GM21529 (cell line): ENCODE measurements at regions not wholly inside any gene's neighbourhood (a gene's known extent, or its start where the extent isn't known, plus 50 kb on each side); places are given as distances from the start of the nearest gene placed in this dataset.

Source experiments
- ATAC-seq: cut with Tn5 transposase; IDR thresholded peaks from one replicate; pipeline ENCODE4 v1.9.1; 2021; ENCODE audit not compliant: unreplicated experiment

DNA sequence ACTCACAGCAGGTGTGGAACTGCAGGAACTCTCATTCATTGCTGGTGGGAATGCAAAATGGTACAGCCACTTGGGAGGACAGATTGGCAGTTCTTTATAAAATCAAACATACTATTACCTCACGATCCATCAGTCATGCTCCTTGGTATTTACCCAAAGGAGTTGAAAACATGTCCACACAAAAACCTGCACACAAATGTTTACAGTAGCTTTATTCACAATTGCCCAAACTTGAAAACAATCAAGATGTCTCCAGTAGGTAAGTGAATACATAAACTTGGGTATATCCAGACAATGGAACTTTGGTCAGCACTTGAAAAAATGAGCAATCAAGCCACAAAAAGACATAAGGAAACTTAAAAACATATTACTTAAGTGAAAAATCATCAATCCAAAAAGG, 215.5 kb downstream of the IRX1 start:
- no peak for ATAC-seq

DNA sequence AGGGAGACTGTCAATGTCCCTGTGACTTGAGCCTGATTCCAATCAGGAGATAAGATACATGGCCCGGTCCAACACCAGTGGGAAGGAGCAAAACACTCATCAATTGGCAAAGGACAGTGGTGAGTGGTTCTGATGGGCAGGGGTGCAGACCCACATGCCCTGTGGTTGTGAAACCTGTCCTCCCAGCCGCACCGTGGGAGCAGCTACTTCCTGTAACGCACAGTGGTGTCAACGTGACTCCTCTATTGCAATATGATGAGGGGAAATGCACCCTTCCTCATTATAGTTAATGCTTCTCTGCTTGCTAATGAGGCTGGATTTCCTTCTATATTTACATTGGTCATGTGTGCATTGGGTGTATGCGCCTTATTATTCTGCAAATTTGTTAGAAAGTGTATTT, 223.0 kb downstream of the IRX1 start:
- no peak for ATAC-seq

DNA sequence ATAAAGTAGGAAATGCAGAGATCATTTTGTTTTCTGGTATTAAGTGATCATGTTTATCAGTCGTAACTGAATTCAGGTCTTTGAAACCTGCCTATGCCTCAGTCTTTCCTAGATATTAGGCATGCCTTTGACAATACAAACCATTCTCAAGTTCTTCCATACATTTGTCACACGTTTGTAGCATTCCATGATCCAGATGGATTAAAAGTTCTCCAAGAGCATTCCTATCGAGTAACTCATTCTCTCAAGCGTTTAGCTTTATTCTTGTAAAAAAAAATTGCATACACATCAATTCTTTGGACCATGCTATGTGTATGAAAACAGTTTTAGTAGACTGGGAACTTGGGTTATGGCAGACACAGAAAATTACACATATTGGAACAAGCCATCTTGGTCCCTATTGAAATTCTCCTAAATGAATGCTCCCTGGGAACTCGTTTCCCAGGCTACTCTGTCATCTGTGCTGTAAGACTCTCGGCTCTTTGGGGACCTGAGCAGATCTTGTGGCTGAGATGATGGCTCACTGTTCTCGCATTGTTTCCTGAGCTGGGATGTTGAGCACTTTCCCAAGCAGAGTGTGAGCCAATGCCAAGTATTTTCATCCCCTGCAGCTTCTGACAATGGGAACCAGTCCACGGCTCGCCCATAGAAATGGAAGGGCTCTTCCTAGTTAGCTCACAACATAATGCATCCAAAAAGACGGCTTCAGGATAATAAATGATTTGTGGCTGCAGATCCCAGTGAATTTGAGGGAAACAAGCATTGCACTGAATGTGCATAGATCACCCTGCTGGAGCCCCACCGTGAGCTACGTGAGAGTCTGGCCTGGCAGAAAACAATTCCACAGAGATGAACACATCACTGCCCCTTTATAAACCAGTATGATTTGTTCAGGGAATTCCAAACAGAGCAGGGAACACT, 230.2 kb downstream of the IRX1 start:
- no peak for ATAC-seq

- no peak for ATAC-seq
These were observed 232.0 kb downstream of the IRX1 start for GRCh38 chr5:3827624-3828023.

DNA sequence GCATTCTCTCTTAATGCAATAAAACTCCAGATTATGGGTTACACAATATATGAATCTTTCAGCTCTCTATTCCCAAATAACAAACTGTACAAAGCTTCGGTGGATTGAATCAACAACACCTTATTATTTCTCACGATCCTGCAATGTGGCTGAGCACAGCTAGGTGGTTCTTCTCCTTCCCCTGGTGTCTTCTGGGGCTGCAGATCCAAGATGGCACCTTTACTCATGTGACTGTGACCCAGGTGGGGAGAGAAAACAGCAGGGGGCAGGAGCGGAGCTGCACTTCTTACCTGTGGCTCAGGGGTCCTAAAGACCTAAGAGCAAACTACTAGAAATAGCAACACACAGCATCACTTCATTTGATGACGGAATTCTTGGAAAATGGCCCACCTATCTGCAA, 233.1 kb downstream of the IRX1 start:
- ATAC-seq, result no peak

DNA sequence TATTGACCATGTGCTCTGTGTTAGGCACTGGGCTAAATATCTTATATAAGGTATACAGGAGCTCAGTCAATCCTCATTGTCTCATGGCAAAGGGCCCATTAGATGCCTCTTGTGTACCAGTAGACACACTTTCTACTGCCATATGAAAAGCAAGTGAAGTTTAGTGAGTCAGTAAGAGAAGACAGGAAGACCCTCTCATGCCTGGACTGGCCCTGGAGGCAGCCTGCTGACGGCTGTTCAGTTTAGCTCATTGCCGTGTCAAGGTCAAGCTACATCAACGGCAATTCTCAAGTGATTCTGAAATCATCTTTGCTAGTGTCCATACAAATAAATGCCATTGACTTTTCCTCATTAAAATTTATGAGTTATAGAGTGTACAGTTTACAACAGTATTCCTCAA, 237.9 kb downstream of the IRX1 start:
- ATAC-seq, result no peak

- no peak for ATAC-seq
These were observed 240.2 kb downstream of the IRX1 start for GRCh38 chr5:3835811-3836210.

DNA sequence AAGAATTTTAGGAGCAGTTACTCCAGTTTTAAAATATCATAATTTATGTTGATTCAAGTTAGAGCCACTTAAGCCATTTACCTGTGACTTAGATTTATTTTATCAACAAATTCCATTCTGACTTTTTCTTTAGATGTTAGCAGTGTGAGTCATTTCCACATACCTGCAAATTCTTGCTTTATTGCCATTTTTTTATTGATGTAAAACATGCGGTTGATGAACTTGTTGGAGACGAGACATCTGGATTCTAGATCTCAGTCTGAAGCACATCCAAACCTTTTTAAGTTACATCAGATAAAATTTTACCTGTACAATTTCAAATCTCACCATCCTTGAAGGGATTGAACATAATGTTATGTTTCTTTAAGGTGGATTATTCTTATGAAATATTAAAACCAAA, 240.9 kb downstream of the IRX1 start:
- no peak for ATAC-seq

DNA sequence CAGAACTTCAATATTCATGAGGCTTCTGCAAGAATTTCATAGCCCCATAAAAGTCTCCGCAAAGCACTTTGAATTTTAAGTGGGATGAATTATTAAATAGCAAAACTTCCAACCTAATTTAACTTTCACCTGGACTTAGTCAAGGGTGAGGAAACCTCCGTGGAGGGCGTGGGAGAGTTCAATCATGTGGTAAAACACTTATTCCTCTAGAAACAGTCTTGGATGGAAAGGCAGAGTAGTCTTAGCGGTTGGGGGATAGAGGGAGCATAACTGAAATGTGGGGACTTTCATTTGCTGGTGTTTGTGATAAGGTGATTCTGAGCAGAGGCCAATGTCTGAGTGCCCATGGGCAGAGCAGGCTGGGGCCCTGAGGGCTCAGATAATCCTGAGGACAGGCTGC, 241.9 kb downstream of the IRX1 start:
- ATAC-seq, result no peak

DNA sequence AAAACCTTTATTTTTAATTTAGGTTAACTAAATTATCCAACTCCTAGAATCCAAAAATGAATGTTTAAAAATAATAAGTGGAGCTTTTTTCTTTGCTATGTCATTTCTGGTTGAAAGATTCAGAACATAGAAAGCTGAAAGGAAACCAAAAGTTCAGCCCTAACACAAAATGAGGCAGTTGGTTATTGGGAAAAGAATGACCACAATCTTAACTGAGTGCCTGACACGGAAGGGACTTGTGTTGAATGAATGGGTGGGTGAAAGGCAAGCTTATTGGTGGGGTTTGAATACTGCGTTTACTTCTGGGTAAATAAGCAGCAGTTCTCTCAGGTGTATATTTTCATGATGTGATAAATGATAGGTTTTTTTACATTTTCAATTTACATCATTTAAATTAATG, 243.5 kb downstream of the IRX1 start:
- no peak for ATAC-seq

DNA sequence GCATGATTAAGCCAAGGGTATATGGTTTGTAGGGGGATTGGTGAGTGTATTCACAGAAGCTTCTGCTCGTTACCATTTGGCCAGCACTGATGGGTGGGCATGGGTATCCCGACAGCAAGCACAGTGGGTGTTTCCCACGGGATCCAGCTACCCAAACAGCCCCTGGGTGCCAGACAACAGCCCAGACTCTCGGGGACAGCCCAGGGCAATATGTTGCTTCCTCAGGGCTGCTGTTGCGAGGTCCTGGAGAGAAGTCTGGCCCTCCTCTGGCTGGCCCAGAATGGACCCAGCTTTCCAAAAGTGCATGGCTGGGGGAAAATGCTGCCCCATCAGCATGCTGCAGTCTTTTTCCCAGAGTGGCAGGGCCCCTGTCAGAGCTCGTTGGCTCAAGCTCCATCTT, 247.0 kb downstream of the IRX1 start:
- ATAC-seq, result no peak

DNA sequence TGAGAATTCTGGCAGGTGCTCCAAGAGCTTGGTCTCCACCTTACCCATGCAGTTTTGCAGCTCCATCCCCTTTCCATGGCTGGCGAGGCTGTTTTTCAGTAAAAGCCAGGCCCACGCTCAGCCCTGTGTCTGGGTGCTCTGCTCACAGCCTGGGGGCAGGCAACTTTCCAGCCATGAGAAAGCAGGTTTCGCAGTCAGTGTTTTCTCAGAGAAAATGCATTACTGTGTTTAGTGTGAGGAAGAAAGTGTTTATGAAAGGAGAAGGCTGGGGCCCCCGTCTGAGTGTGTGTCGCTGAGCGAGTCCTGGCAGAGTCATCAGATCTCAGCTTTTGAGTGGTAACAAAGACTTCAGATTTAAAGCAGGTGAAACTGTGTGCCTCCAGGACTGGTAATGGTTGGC, 248.1 kb downstream of the IRX1 start:
- ATAC-seq, result no peak

GRCh38 chr5:3844266-3844665, 248.6 kb downstream of the IRX1 start:
- ATAC-seq, result no peak

- ATAC-seq, result no peak
These were observed 249.6 kb downstream of the IRX1 start for GRCh38 chr5:3845230-3845629.

DNA sequence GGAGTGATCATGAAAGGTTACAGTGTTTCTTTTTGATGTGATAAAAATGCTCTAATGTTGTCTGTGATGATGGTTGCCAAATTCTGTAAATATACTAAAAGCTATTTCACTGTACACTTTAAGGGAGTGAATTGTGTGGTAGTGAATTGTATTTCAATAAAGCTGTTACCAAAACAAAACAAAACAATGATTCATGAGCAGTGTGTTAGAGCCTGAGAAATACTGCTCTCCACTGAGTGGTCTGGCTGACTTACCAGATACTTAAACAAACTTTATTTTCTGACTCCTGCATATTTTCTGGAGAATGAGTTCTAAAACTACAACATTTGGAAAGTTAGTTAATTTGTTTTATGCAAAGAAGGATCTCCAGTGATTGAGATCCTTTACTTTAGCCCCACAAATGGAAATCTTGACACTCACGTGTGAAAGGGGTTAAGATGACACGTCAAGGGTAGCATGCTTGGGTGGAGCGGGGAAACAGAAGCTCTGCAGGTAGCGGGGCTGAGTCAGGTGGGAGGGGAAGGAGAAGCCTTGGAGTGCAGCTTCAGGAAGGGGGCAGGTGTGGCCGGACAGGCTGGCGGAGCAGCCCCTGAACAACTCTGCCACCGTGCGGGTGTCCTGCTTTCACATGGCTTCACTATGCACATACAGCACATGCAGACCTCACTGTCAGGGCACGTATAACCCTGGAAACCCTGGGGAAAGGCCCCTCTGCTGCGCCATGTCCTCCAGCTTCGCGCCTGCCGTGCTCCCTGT, 256.7 kb downstream of the IRX1 start:
- ATAC-seq, result no peak

- ATAC-seq, result no peak
These were observed 257.7 kb downstream of the IRX1 start for GRCh38 chr5:3853362-3853761.

DNA sequence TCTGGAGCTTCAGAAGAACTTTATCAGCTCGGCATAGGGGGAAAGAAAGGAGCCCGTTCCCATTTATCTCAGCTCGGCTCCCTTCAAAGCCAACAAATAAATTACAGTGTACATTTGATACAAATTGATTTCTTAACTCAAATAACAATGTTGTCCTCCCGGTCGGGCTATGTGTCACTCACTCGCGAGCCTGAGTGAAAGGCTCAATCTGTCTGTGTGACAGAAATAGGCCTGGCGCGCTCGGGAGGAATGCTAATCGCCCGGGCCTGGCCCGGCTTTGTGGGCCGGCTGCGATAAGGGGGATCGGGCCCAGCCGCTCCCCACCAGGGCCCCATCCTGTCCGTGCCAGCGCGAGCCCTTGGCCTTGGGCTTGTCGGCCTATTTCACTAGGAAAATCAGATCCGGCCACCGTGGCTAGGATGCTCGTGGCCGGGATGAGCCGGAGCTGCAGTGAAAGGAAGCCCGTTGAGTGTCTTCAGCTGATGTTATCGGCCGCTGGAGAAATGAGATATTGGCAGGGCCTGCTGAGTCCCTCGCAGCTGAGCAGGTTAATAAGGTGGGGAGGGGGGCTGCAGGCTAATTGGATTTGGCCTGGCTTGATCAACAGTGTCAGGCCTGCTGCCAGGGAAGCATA, 258.7 kb downstream of the IRX1 start:
- no peak for ATAC-seq

DNA sequence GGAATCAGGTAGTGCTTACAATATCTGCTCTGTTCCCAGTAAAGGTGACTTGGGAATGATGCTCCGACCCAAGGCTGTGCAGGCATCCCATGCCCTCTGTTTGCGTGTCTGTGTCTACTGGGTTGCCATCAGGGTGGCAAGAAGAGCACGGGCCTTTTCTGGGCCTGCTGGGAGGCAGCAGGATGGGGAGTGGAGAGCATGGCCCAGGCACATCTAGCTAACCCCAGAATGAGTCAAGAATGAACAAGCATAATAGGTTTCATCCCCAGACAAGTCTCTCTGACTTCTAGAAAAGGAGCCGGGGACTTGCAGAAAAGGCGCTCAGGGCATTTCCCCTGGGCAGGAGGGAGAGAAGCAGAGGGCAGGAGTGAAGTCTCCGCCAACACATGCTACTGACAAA, 260.4 kb downstream of the IRX1 start:
- ATAC-seq, result no peak

GRCh38 chr5:3858524-3858923, 262.9 kb downstream of the IRX1 start:
- ATAC-seq, result no peak

GRCh38 chr5:3862906-3863305, 267.3 kb downstream of the IRX1 start:
- ATAC-seq, result no peak

DNA sequence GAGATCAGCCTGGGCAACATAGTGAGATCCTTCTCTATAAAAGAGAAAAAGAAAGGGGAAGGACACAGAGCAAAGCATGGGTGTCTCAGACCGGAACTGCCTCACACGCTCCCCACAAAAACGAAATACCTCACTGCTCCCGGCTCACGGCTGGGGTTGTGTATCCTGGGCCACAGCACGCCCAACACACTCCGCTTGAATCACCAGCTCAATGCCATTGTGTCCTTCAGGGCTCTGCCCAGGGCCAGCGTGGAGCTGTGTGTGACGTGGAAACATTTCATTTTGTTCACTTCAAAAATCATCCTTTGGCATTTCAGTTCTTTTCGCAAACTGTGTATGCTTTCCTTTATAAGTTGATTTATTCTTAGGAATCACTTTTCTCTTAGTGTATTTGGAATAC, 279.5 kb downstream of the IRX1 start:
- no peak for ATAC-seq

DNA sequence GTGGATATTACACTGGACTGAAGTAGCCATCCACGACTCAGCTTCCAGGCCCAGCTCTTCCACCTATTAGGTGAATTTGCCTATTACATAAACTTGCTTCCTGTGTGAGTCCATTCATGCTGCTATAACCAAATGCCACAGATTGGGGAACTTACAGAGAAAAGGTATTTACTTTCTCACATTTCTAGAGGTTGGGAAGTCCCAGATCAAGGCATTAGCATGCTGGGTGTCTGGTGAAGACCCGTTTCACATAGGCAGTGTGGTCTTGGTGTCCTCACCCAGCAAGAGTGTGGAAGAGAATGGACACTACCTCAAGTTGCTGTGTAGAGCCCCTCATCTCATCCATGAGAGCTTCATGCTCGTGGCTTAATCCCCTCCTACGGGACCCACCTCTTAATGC, 282.6 kb downstream of the IRX1 start:
- ATAC-seq, result no peak
